GM20000 (cell line): ENCODE measurements at regions not wholly inside any gene's neighbourhood (a gene's known extent, or its start where the extent isn't known, plus 50 kb on each side); places are given as distances from the start of the nearest gene placed in this dataset.

ENCODE experiments used
- DNase-seq: peaks from one replicate; pipeline ENCODE4 v3.0.0; 2012; ENCODE audit warnings: low spot score
- CTCF ChIP-seq: IDR thresholded peaks from 2 replicates; pipeline ENCODE4 v1.5.1; 2012; ENCODE audit warnings: mild to moderate bottlenecking, control low read depth; ENCODE audit errors: extremely low read depth, missing control alignments

GRCh38 chr13:104017317-104017716 is 951.1 kb upstream of the SLC10A2 start:
- no peak for DNase-seq
- no peak for TF ChIP-seq CTCF

- no peak for DNase-seq
- TF ChIP-seq CTCF: no peak
Measured at GRCh38 chr13:104015646-104016396, 949.6 kb upstream of the SLC10A2 start.

GRCh38 chr13:104014803-104015645 is 948.8 kb upstream of the SLC10A2 start:
- no peak for TF ChIP-seq CTCF

GRCh38 chr13:104011505-104012241 is 945.5 kb upstream of the SLC10A2 start:
- no peak for DNase-seq
- TF ChIP-seq CTCF: no peak

More at GRCh38 chr13:104014803-104015645, 948.8 kb upstream of the SLC10A2 start:
- no peak for DNase-seq

- DNase-seq: no peak
- no peak for TF ChIP-seq CTCF
Measured at GRCh38 chr13:104008541-104009435, 942.6 kb upstream of the SLC10A2 start.

- TF ChIP-seq CTCF: no peak
- DNase-seq: no peak
Measured at GRCh38 chr13:104008075-104008474, 941.9 kb upstream of the SLC10A2 start.
